HUES48 (cell line): ENCODE measurements at regions not wholly inside any gene's neighbourhood (a gene's known extent, or its start where the extent isn't known, plus 50 kb on each side); places are given as distances from the start of the nearest gene placed in this dataset.
A peak's percentile ranks its signal among the peaks of the same experiment; 100 is the strongest.

Experiments used
- H3K27ac ChIP-seq: one replicate; pipeline ENCODE4 v1.7.0; 2013; ENCODE audit warnings: low read depth, low read length, inconsistent platforms
- H3K27me3 ChIP-seq: 2 replicates; pipeline ENCODE4 v1.6.1; 2013; ENCODE audit warnings: mild to moderate bottlenecking, low read length; ENCODE audit not compliant: control insufficient read depth, insufficient read depth
- H3K36me3 ChIP-seq: 2 replicates; pipeline ENCODE4 v1.6.1; 2013; ENCODE audit warnings: low read length; ENCODE audit not compliant: control insufficient read depth, insufficient read depth
- H3K4me1 ChIP-seq: 2 replicates; pipeline ENCODE4 v1.6.1; 2013; ENCODE audit warnings: mild to moderate bottlenecking, low read length; ENCODE audit not compliant: control insufficient read depth, insufficient read depth
- H3K4me3 ChIP-seq: 2 replicates; pipeline ENCODE4 v1.5.1; 2013; ENCODE audit warnings: mild to moderate bottlenecking, low read depth, low read length
- H3K9ac ChIP-seq: 2 replicates; pipeline ENCODE4 v1.6.1; 2013; ENCODE audit warnings: mild to moderate bottlenecking, low read depth, low read length, moderate library complexity
- H3K9me3 ChIP-seq: 2 replicates; pipeline ENCODE4 v1.6.1; 2013; ENCODE audit warnings: low read length; ENCODE audit not compliant: control insufficient read depth, insufficient read depth

- H3K9me3 ChIP-seq: no peaks in the 10 kb centered on the region
- no peaks in the 10 kb centered on the region for H3K36me3 ChIP-seq
- no peak overlapping the region for H3K9ac ChIP-seq
- peaks cover 17% of the 10 kb centered on the region for H3K4me1 ChIP-seq
- no peak overlapping the region for H3K4me3 ChIP-seq
- H3K27me3 ChIP-seq: no peaks in the 10 kb centered on the region
- peak overlapping the region; percentile 86 for H3K27ac ChIP-seq
Measured at GRCh38 chr7:24025765-24026164, 258.2 kb upstream of the NPY start.

GRCh38 chr7:24026351-24026750 is 257.6 kb upstream of the NPY start:
- Histone ChIP-seq H3K27ac (no peak overlapping the region), H3K9me3 (no peaks in the 10 kb centered on the region), H3K36me3 (no peaks in the 10 kb centered on the region), H3K9ac (no peak overlapping the region), H3K27me3 (no peaks in the 10 kb centered on the region), H3K4me1 (peaks cover 17% of the 10 kb centered on the region), H3K4me3 (no peak overlapping the region)

- Histone ChIP-seq H3K27ac (no peak overlapping the region), H3K4me1 (peaks cover 17% of the 10 kb centered on the region), H3K27me3 (no peaks in the 10 kb centered on the region), H3K9ac (no peak overlapping the region), H3K4me3 (no peak overlapping the region), H3K36me3 (no peaks in the 10 kb centered on the region), H3K9me3 (no peaks in the 10 kb centered on the region)
Measured at GRCh38 chr7:24029068-24029467, 254.9 kb upstream of the NPY start.

GRCh38 chr7:24034251-24034650 is 249.7 kb upstream of the NPY start:
- H3K27me3 ChIP-seq: no peaks in the 10 kb centered on the region
- no peaks in the 10 kb centered on the region for H3K36me3 ChIP-seq
- no peak overlapping the region for H3K4me3 ChIP-seq
- H3K27ac ChIP-seq: no peak overlapping the region
- no peak overlapping the region for H3K9ac ChIP-seq
- H3K9me3 ChIP-seq: no peaks in the 10 kb centered on the region
- no peaks in the 10 kb centered on the region for H3K4me1 ChIP-seq

GRCh38 chr7:24035366-24036032 is 248.5 kb upstream of the NPY start:
- H3K4me3 ChIP-seq: no peak overlapping the region
- H3K4me1 ChIP-seq: no peaks in the 10 kb centered on the region
- no peak overlapping the region for H3K27ac ChIP-seq
- H3K9me3 ChIP-seq: no peaks in the 10 kb centered on the region
- H3K36me3 ChIP-seq: no peaks in the 10 kb centered on the region
- no peak overlapping the region for H3K9ac ChIP-seq
- no peaks in the 10 kb centered on the region for H3K27me3 ChIP-seq

GRCh38 chr7:24036033-24036412 is 248.0 kb upstream of the NPY start:
- Histone ChIP-seq H3K4me1 (no peaks in the 10 kb centered on the region), H3K27ac (no peak overlapping the region), H3K9me3 (no peaks in the 10 kb centered on the region), H3K9ac (no peak overlapping the region), H3K4me3 (no peak overlapping the region), H3K27me3 (no peaks in the 10 kb centered on the region), H3K36me3 (no peaks in the 10 kb centered on the region)

- H3K4me3 ChIP-seq: no peak overlapping the region
Measured at GRCh38 chr7:24038993-24039392, 245.0 kb upstream of the NPY start.

GRCh38 chr7:24039991-24040624 is 243.9 kb upstream of the NPY start:
- Histone ChIP-seq H3K27ac (no peak overlapping the region), H3K9ac (no peak overlapping the region), H3K4me3 (no peak overlapping the region), H3K9me3 (peaks cover 7% of the 10 kb centered on the region; the same call in 1 of the 2 replicates), H3K27me3 (no peaks in the 10 kb centered on the region), H3K36me3 (no peaks in the 10 kb centered on the region), H3K4me1 (peaks cover 8% of the 10 kb centered on the region; the same call in 1 of the 2 replicates)

More at GRCh38 chr7:24038993-24039392, 245.0 kb upstream of the NPY start:
- no peak overlapping the region for H3K27ac ChIP-seq
- no peaks in the 10 kb centered on the region for H3K36me3 ChIP-seq
- H3K9ac ChIP-seq: no peak overlapping the region
- no peaks in the 10 kb centered on the region for H3K9me3 ChIP-seq
- peaks cover 7% of the 10 kb centered on the region; the same call in 1 of the 2 replicates for H3K4me1 ChIP-seq
- H3K27me3 ChIP-seq: no peaks in the 10 kb centered on the region

- no peaks in the 10 kb centered on the region for H3K27me3 ChIP-seq
- no peaks in the 10 kb centered on the region for H3K36me3 ChIP-seq
- peaks cover 8% of the 10 kb centered on the region; the same call in 1 of the 2 replicates for H3K4me1 ChIP-seq
- no peak overlapping the region for H3K9ac ChIP-seq
- no peak overlapping the region for H3K27ac ChIP-seq
- no peak overlapping the region for H3K4me3 ChIP-seq
- H3K9me3 ChIP-seq: peaks cover 7% of the 10 kb centered on the region; the same call in 1 of the 2 replicates
Measured at GRCh38 chr7:24042028-24042427, 242.0 kb upstream of the NPY start.

- H3K36me3 ChIP-seq: no peaks in the 10 kb centered on the region
- no peak overlapping the region for H3K27ac ChIP-seq
- H3K4me1 ChIP-seq: peaks cover 13% of the 10 kb centered on the region; the same call in 1 of the 2 replicates
- H3K27me3 ChIP-seq: no peaks in the 10 kb centered on the region
- no peak overlapping the region for H3K4me3 ChIP-seq
- H3K9me3 ChIP-seq: peaks cover 6% of the 10 kb centered on the region; the same call in 1 of the 2 replicates
- no peak overlapping the region for H3K9ac ChIP-seq
Measured at GRCh38 chr7:24049296-24049695, 234.7 kb upstream of the NPY start.

- peaks cover 13% of the 10 kb centered on the region; the same call in 1 of the 2 replicates for H3K4me1 ChIP-seq
- H3K27me3 ChIP-seq: no peaks in the 10 kb centered on the region
- no peaks in the 10 kb centered on the region for H3K9me3 ChIP-seq
- no peak overlapping the region for H3K4me3 ChIP-seq
- H3K36me3 ChIP-seq: no peaks in the 10 kb centered on the region
- no peak overlapping the region for H3K27ac ChIP-seq
- H3K9ac ChIP-seq: no peak overlapping the region
Measured at GRCh38 chr7:24050991-24051560, 232.9 kb upstream of the NPY start.
